Muscle of leg (tissue), 3 donors: ENCODE measurements at regions not wholly inside any gene's neighbourhood (a gene's known extent, or its start where the extent isn't known, plus 50 kb on each side); places are given as distances from the start of the nearest gene placed in this dataset.
A peak's percentile ranks its signal among the peaks of the same experiment; 100 is the strongest.

Experiments used
- DNase-seq: peaks from one replicate; pipeline ENCODE4 v3.0.0; 2013
- H3K27ac ChIP-seq: one replicate; pipeline ENCODE4 v1.5.1; 2013; ENCODE audit warnings: mild to moderate bottlenecking, low read length, control low read depth
- H3K27me3 ChIP-seq: one replicate; pipeline ENCODE4 v1.6.1; 2013; ENCODE audit warnings: low read length; ENCODE audit not compliant: control insufficient read depth, insufficient read depth
- H3K36me3 ChIP-seq: one replicate; pipeline ENCODE4 v1.6.1; 2013; ENCODE audit warnings: low read length; ENCODE audit not compliant: control insufficient read depth, insufficient read depth
- H3K4me1 ChIP-seq: one replicate; pipeline ENCODE4 v1.6.1; 2013; ENCODE audit warnings: low read length; ENCODE audit not compliant: control insufficient read depth, insufficient read depth
- H3K4me3 ChIP-seq: one replicate; pipeline ENCODE4 v1.5.1; 2013; ENCODE audit warnings: low read length, control low read depth
- H3K9me3 ChIP-seq: replicated peaks from 2 replicates; pipeline ENCODE4 v1.6.1; 2013; ENCODE audit warnings: low read depth, low read length; ENCODE audit not compliant: control insufficient read depth
- WGBS: methylation state at CpG from one replicate; pipeline ENCODE4 v1.1.5; 2013; ENCODE audit warnings: missing lambda C conversion rate; ENCODE audit not compliant: insufficient coverage; 5-methylcytosine and 5-hydroxymethylcytosine counted together

- Histone ChIP-seq H3K27ac (no peak overlapping the region), H3K36me3 (no peaks in the 10 kb centered on the region), H3K9me3 (no peaks in the 10 kb centered on the region), H3K27me3 (peaks cover 6% of the 10 kb centered on the region), H3K4me3 (no peak overlapping the region), H3K4me1 (peaks cover 40% of the 10 kb centered on the region)
- WGBS = 76% methylated on average over 14 of the region's 17 CpGs
- no peak for DNase-seq
Measured at GRCh38 chr2:236969767-236970655, 115.7 kb upstream of the COPS8 start.

GRCh38 chr2:236970656-236971010 lies 115.1 kb upstream of the COPS8 start:
- WGBS = 75% methylated on average over 3 of the region's 3 CpGs
- Histone ChIP-seq H3K36me3 (no peaks in the 10 kb centered on the region), H3K27me3 (peaks cover 6% of the 10 kb centered on the region), H3K4me1 (peaks cover 40% of the 10 kb centered on the region), H3K9me3 (no peaks in the 10 kb centered on the region), H3K4me3 (no peak overlapping the region), H3K27ac (no peak overlapping the region)
- no peak for DNase-seq

- Histone ChIP-seq H3K36me3 (no peaks in the 10 kb centered on the region), H3K4me3 (no peak overlapping the region), H3K4me1 (peaks cover 41% of the 10 kb centered on the region), H3K27ac (peak overlapping the region; percentile 44), H3K27me3 (peaks cover 6% of the 10 kb centered on the region), H3K9me3 (no peaks in the 10 kb centered on the region)
- peak; percentile 54 for DNase-seq
- WGBS = 39% methylated on average over 4 of the region's 15 CpGs
Measured at GRCh38 chr2:236971131-236971821, 114.4 kb upstream of the COPS8 start.

GRCh38 chr2:236971919-236972381 lies 113.7 kb upstream of the COPS8 start:
- Histone ChIP-seq H3K4me1 (peaks cover 45% of the 10 kb centered on the region), H3K9me3 (no peaks in the 10 kb centered on the region), H3K36me3 (no peaks in the 10 kb centered on the region), H3K27ac (peak overlapping the region; percentile 63), H3K27me3 (peaks cover 8% of the 10 kb centered on the region), H3K4me3 (no peak overlapping the region)
- no peak for DNase-seq
- 55% methylated on average over 11 of the region's 20 CpGs for WGBS

- peak overlapping the region; percentile 78 for H3K27ac ChIP-seq
Measured at GRCh38 chr2:236972491-236973342, 113.0 kb upstream of the COPS8 start.

GRCh38 chr2:236973343-236973980 lies 112.2 kb upstream of the COPS8 start:
- peak; percentile 96 for DNase-seq
- peak overlapping the region; percentile 78 for H3K27ac ChIP-seq
- WGBS = 40% methylated on average over 1 of the region's 7 CpGs

More at GRCh38 chr2:236972491-236973342, 113.0 kb upstream of the COPS8 start:
- peaks cover 45% of the 10 kb centered on the region for H3K4me1 ChIP-seq
- DNase-seq = peak; percentile 94
- H3K4me3 ChIP-seq = no peak overlapping the region
- no peaks in the 10 kb centered on the region for H3K9me3 ChIP-seq
- H3K36me3 ChIP-seq = no peaks in the 10 kb centered on the region
- peaks cover 8% of the 10 kb centered on the region for H3K27me3 ChIP-seq
- 35% methylated on average over 9 of the region's 11 CpGs for WGBS

GRCh38 chr2:236974148-236974547 lies 111.5 kb upstream of the COPS8 start:
- Histone ChIP-seq H3K4me3 (no peak overlapping the region), H3K27ac (peak overlapping the region; percentile 78), H3K9me3 (no peaks in the 10 kb centered on the region), H3K36me3 (no peaks in the 10 kb centered on the region), H3K27me3 (peaks cover 8% of the 10 kb centered on the region), H3K4me1 (peaks cover 39% of the 10 kb centered on the region)
- no peak for DNase-seq

More at GRCh38 chr2:236973343-236973980, 112.2 kb upstream of the COPS8 start:
- peaks cover 45% of the 10 kb centered on the region for H3K4me1 ChIP-seq
- H3K36me3 ChIP-seq = no peaks in the 10 kb centered on the region
- no peaks in the 10 kb centered on the region for H3K9me3 ChIP-seq
- H3K4me3 ChIP-seq = no peak overlapping the region
- peaks cover 8% of the 10 kb centered on the region for H3K27me3 ChIP-seq

- no peak for DNase-seq
- H3K9me3 ChIP-seq = no peaks in the 10 kb centered on the region
- H3K4me1 ChIP-seq = peaks cover 35% of the 10 kb centered on the region
- no peaks in the 10 kb centered on the region for H3K36me3 ChIP-seq
- H3K4me3 ChIP-seq = no peak overlapping the region
- peaks cover 8% of the 10 kb centered on the region for H3K27me3 ChIP-seq
- no peak overlapping the region for H3K27ac ChIP-seq
- 94% methylated on average over 5 of the region's 8 CpGs for WGBS
Measured at GRCh38 chr2:236974752-236975151, 110.9 kb upstream of the COPS8 start.

- no peak overlapping the region for H3K4me3 ChIP-seq
- no CpG with 5 or more reads among the region's 5 CpGs for WGBS
- no peak for DNase-seq
Measured at GRCh38 chr2:236975766-236976165, 109.9 kb upstream of the COPS8 start.

More at GRCh38 chr2:236975766-236976165, 109.9 kb upstream of the COPS8 start:
- Histone ChIP-seq H3K36me3 (no peaks in the 10 kb centered on the region), H3K27me3 (peaks cover 5% of the 10 kb centered on the region), H3K27ac (no peak overlapping the region), H3K4me1 (peaks cover 30% of the 10 kb centered on the region), H3K9me3 (no peaks in the 10 kb centered on the region)
